ENCODE measurements at regions not wholly inside any gene's neighbourhood (a gene's known extent, or its start where the extent isn't known, plus 50 kb on each side); places are given as distances from the start of the nearest gene placed in this dataset.

DNA sequence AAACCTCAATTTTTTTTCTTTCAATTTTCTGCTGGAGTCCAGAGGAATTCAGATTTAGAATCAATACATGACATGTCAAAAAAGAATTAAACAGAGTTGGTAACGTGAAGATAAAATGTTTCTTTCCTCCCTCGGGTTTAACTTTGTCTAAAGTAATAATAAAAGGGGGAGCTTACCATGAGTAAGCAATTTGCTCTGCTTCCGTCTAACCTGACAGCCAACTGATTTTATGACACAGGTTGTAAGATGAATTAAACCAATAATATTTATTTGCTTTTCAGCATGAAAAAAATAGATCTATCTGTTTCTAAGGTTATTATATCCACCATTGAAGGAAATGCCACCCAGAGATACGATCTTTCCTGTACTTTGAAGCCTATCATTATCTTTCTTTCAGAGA is 352.6 kb downstream of the OSTF1 start:
- no peak overlapping the region for H3K56ac ChIP-seq (ENCODE audit: insufficient read length, low read depth, low read length)
- no peak overlapping the region for H3K14ac ChIP-seq (ENCODE audit: insufficient read depth, low read length)
- no peak overlapping the region for H2BK5ac ChIP-seq (ENCODE audit: insufficient read length, low read length)
- H3K79me1 ChIP-seq (ENCODE audit: insufficient read depth, low read depth, low read length, poor library complexity, severe bottlenecking) = no peaks in the 10 kb centered on the region
- H4K91ac ChIP-seq (ENCODE audit: insufficient read length, low read depth, low read length) = no peak overlapping the region
- DNase-seq = no peak
- no peak overlapping the region for H3K18ac ChIP-seq (ENCODE audit: insufficient read length, low read depth, low read length)
- Mint-ChIP-seq H3K27me3 (ENCODE audit: low read depth) (no peaks in the 10 kb centered on the region), H3K27ac (no peak overlapping the region; a peak in 1 of 7 replicates), H3K4me1 (no peaks in the 10 kb centered on the region; a peak in 1 of 4 replicates), H3K36me3 (ENCODE audit: insufficient read depth in 1 of 3, low read depth in 3 of 3) (peaks cover 0 to 6% (median 0%) of the 10 kb centered on the region in 3 experiments; a peak in 2 of 7 replicates), H3K4me3 (no peak overlapping the region), H3K9me3 (peaks cover 8 to 11% of the 10 kb centered on the region in 2 experiments; a peak in 4 of 5 replicates)
- no peak overlapping the region for H4K8ac ChIP-seq (replicated peaks; ENCODE audit: insufficient read length, low read depth, low read length)
- H3K9me3 ChIP-seq (ENCODE audit: control insufficient read depth, low read depth, low read length) = no peaks in the 10 kb centered on the region
- H2BK20ac ChIP-seq (ENCODE audit: low read depth, low read length, poor library complexity, severe bottlenecking) = no peak overlapping the region
- WGBS (ENCODE audit: extremely low coverage, insufficient read length, low lambda C conversion rate) = no CpG with 5 or more reads among the region's 4 CpGs
- no peak overlapping the region for H3K4ac ChIP-seq (ENCODE audit: low read depth, low read length)
- H3K27me3 ChIP-seq (ENCODE audit: insufficient read depth, low read length) = no peaks in the 10 kb centered on the region
- no peaks in the 10 kb centered on the region for H3K79me2 ChIP-seq (ENCODE audit: insufficient read depth, low read length)
- H2BK15ac ChIP-seq (ENCODE audit: low read depth, low read length) = no peak overlapping the region
- H3K4me1 ChIP-seq (ENCODE audit: insufficient read depth, low read length) = no peaks in the 10 kb centered on the region
- H2AFZ ChIP-seq (ENCODE audit: low read length) = no peak overlapping the region
- H4K5ac ChIP-seq (ENCODE audit: insufficient read length, low read depth, low read length) = no peak overlapping the region
- no peaks in the 10 kb centered on the region for H4K20me1 ChIP-seq (ENCODE audit: control insufficient read depth, insufficient read depth, insufficient read length)
- no peak overlapping the region for H3K9ac ChIP-seq (ENCODE audit: extremely low read depth, insufficient read length, low read length)
- H2AK5ac ChIP-seq (ENCODE audit: insufficient read length, low read length) = no peak overlapping the region
- H3T11ph ChIP-seq (ENCODE audit: low read length) = no peak overlapping the region
- H3K27ac ChIP-seq (ENCODE audit: insufficient read length, low read depth, low read length) = no peak overlapping the region
- H3K23me2 ChIP-seq (ENCODE audit: insufficient read length, low read depth, low read length, poor library complexity, severe bottlenecking) = no peaks in the 10 kb centered on the region
- no peak overlapping the region for H2BK12ac ChIP-seq (ENCODE audit: insufficient read length, low read depth, low read length)
- no peak overlapping the region for H3K23ac ChIP-seq (ENCODE audit: insufficient read length, low read depth, low read length)
- H2BK120ac ChIP-seq (ENCODE audit: low read depth, low read length, poor library complexity, severe bottlenecking) = no peak overlapping the region
- TF ChIP-seq, protein P1, sequence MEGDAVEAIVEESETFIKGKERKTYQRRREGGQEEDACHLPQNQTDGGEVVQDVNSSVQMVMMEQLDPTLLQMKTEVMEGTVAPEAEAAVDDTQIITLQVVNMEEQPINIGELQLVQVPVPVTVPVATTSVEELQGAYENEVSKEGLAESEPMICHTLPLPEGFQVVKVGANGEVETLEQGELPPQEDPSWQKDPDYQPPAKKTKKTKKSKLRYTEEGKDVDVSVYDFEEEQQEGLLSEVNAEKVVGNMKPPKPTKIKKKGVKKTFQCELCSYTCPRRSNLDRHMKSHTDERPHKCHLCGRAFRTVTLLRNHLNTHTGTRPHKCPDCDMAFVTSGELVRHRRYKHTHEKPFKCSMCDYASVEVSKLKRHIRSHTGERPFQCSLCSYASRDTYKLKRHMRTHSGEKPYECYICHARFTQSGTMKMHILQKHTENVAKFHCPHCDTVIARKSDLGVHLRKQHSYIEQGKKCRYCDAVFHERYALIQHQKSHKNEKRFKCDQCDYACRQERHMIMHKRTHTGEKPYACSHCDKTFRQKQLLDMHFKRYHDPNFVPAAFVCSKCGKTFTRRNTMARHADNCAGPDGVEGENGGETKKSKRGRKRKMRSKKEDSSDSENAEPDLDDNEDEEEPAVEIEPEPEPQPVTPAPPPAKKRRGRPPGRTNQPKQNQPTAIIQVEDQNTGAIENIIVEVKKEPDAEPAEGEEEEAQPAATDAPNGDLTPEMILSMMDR (conservative IDR thresholded peaks at IDR 0.05) = no peak
- H3K4me2 ChIP-seq (ENCODE audit: insufficient read depth, insufficient read length, low read length) = no peak overlapping the region

All from H9 (cell line).